HEK293T (cell line): ENCODE measurements at regions not wholly inside any gene's neighbourhood (a gene's known extent, or its start where the extent isn't known, plus 50 kb on each side); places are given as distances from the start of the nearest gene placed in this dataset.

Experiments used
- BHLHE40 ChIP-seq: fragments of 450-650 bp; IDR thresholded peaks from 2 replicates; pipeline ENCODE4 v1.6.1; 2016; ENCODE audit warnings: mild to moderate bottlenecking, moderate library complexity, borderline replicate concordance
- CTBP1 ChIP-seq: fragments of 450-650 bp; IDR thresholded peaks from 2 replicates; pipeline ENCODE4 v1.6.1; 2016; ENCODE audit warnings: borderline replicate concordance
- ELF4 ChIP-seq: fragments of 450-650 bp; IDR thresholded peaks from 2 replicates; pipeline ENCODE4 v1.6.1; 2017; ENCODE audit warnings: antibody characterized with exemption
- FOXA1 ChIP-seq: fragments of 450-650 bp; IDR thresholded peaks from 2 replicates; pipeline ENCODE4 v1.6.1; 2016; ENCODE audit warnings: mild to moderate bottlenecking
- FOXM1 ChIP-seq: fragments of 450-650 bp; IDR thresholded peaks from 2 replicates; pipeline ENCODE4 v1.6.1; 2017; ENCODE audit warnings: mild to moderate bottlenecking, borderline replicate concordance
- HDGF ChIP-seq: fragments of 450-650 bp; IDR thresholded peaks from 2 replicates; pipeline ENCODE4 v1.6.1; 2017; ENCODE audit warnings: antibody characterized with exemption, borderline replicate concordance
- LEF1 ChIP-seq: fragments of 450-650 bp; IDR thresholded peaks from 2 replicates; pipeline ENCODE4 v1.6.1; 2017; ENCODE audit warnings: mild to moderate bottlenecking, borderline replicate concordance
- NFRKB ChIP-seq: fragments of 450-650 bp; IDR thresholded peaks from 2 replicates; pipeline ENCODE4 v1.6.1; 2016; ENCODE audit warnings: mild to moderate bottlenecking, moderate library complexity
- SP1 ChIP-seq: fragments of 450-650 bp; IDR thresholded peaks from 2 replicates; pipeline ENCODE4 v1.6.1; 2017
- TARDBP ChIP-seq: fragments of 450-650 bp; IDR thresholded peaks from 2 replicates; pipeline ENCODE4 v1.6.1; 2016

DNA sequence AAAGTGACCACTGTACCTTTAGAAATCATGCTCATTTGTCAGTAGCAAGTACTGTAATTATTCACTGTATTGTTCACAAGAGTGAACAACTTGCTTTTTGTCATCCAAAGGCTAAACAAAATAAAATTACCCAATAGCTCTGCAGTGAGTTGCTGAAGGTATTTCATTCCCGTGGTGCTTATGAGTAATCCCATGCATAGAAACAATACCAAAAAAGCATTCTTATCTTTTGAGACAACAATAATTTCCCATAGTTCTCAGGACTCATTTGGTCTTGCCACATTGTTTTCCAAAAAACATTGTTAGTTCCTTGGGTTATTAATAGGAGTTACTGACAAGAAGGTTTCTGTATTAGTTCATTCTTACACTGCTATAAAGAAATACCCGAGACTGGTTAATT is 503.2 kb upstream of the FAM98A start:
- TF ChIP-seq HDGF (no peak), ELF4 (no peak), BHLHE40 (no peak), FOXA1 (no peak), CTBP1 (no peak), SP1 (no peak), FOXM1 (no peak), LEF1 (no peak), TARDBP (no peak), NFRKB (no peak)
